ENCODE measurements at regions not wholly inside any gene's neighbourhood (a gene's known extent, or its start where the extent isn't known, plus 50 kb on each side); places are given as distances from the start of the nearest gene placed in this dataset.

- DNase-seq (ENCODE audit: low spot score) = no peak
- BruUV-seq (replicated peaks) = no TSS peak
- H2AFZ ChIP-seq (ENCODE audit: low read length) = no peak overlapping the region
- intact Hi-C loops (cut with micrococcal nuclease; ENCODE audit: unreplicated experiment) = no loop called here
- POLR2A ChIA-PET = no interaction called here
- H3K9me3 ChIP-seq (ENCODE audit: low read length) = no peaks in the 10 kb centered on the region
- H3K4me1 ChIP-seq (ENCODE audit: insufficient read depth, low read length, poor library complexity, severe bottlenecking) = no peaks in the 10 kb centered on the region
- TF ChIP-seq, protein P1, sequence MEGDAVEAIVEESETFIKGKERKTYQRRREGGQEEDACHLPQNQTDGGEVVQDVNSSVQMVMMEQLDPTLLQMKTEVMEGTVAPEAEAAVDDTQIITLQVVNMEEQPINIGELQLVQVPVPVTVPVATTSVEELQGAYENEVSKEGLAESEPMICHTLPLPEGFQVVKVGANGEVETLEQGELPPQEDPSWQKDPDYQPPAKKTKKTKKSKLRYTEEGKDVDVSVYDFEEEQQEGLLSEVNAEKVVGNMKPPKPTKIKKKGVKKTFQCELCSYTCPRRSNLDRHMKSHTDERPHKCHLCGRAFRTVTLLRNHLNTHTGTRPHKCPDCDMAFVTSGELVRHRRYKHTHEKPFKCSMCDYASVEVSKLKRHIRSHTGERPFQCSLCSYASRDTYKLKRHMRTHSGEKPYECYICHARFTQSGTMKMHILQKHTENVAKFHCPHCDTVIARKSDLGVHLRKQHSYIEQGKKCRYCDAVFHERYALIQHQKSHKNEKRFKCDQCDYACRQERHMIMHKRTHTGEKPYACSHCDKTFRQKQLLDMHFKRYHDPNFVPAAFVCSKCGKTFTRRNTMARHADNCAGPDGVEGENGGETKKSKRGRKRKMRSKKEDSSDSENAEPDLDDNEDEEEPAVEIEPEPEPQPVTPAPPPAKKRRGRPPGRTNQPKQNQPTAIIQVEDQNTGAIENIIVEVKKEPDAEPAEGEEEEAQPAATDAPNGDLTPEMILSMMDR (conservative IDR thresholded peaks at IDR 0.05; ENCODE audit: low read length) = no peak
- no peak for TF ChIP-seq EZH2phosphoT487 (IDR thresholded peaks at IDR 0.05; ENCODE audit: borderline replicate concordance, low read depth, low read length)
- no peak overlapping the region for H3K4me3 ChIP-seq (ENCODE audit: low read depth, low read length, poor library complexity, severe bottlenecking)
- CTCF ChIA-PET (ENCODE audit: unreplicated experiment) = no interaction called here
- H3K27ac ChIP-seq (ENCODE audit: low read depth, low read length, poor library complexity, severe bottlenecking) = no peak overlapping the region
- no peaks in the 10 kb centered on the region for H3K36me3 ChIP-seq (ENCODE audit: insufficient read depth, low read length)
- H3K79me2 ChIP-seq (ENCODE audit: insufficient read depth, low read depth, low read length) = no peaks in the 10 kb centered on the region
- H3K4me2 ChIP-seq (ENCODE audit: low read length) = no peak overlapping the region
- no peaks in the 10 kb centered on the region for H3K9me2 ChIP-seq (ENCODE audit: insufficient read depth, low read length)
- H4K20me1 ChIP-seq (ENCODE audit: insufficient read depth, low read length) = no peaks in the 10 kb centered on the region
Measured at GRCh38 chr13:60936281-60936680, 479.4 kb downstream of the PCDH20 start.

GRCh38 chr13:60933638-60934037 lies 482.0 kb downstream of the PCDH20 start:
- Histone ChIP-seq H3K4me3 (ENCODE audit: low read depth, low read length, poor library complexity, severe bottlenecking) (no peak overlapping the region), H3K9me3 (ENCODE audit: low read length) (no peaks in the 10 kb centered on the region), H2AFZ (ENCODE audit: low read length) (no peak overlapping the region), H3K36me3 (ENCODE audit: insufficient read depth, low read length) (no peaks in the 10 kb centered on the region), H4K20me1 (ENCODE audit: insufficient read depth, low read length) (no peaks in the 10 kb centered on the region), H3K4me1 (ENCODE audit: insufficient read depth, low read length, poor library complexity, severe bottlenecking) (no peaks in the 10 kb centered on the region), H3K27ac (ENCODE audit: low read depth, low read length, poor library complexity, severe bottlenecking) (no peak overlapping the region), H3K79me2 (ENCODE audit: insufficient read depth, low read depth, low read length) (no peaks in the 10 kb centered on the region), H3K4me2 (ENCODE audit: low read length) (no peak overlapping the region), H3K9me2 (ENCODE audit: insufficient read depth, low read length) (no peaks in the 10 kb centered on the region)
- CTCF ChIA-PET (ENCODE audit: unreplicated experiment) = no interaction called here
- POLR2A ChIA-PET = no interaction called here
- no TSS peak for BruUV-seq (replicated peaks)
- no peak for DNase-seq (ENCODE audit: low spot score)
- intact Hi-C loops (cut with micrococcal nuclease; ENCODE audit: unreplicated experiment) = no loop called here
- TF ChIP-seq, protein P1 (conservative IDR thresholded peaks at IDR 0.05; ENCODE audit: low read length) = no peak
- no peak for TF ChIP-seq EZH2phosphoT487 (IDR thresholded peaks at IDR 0.05; ENCODE audit: borderline replicate concordance, low read depth, low read length)

DNA sequence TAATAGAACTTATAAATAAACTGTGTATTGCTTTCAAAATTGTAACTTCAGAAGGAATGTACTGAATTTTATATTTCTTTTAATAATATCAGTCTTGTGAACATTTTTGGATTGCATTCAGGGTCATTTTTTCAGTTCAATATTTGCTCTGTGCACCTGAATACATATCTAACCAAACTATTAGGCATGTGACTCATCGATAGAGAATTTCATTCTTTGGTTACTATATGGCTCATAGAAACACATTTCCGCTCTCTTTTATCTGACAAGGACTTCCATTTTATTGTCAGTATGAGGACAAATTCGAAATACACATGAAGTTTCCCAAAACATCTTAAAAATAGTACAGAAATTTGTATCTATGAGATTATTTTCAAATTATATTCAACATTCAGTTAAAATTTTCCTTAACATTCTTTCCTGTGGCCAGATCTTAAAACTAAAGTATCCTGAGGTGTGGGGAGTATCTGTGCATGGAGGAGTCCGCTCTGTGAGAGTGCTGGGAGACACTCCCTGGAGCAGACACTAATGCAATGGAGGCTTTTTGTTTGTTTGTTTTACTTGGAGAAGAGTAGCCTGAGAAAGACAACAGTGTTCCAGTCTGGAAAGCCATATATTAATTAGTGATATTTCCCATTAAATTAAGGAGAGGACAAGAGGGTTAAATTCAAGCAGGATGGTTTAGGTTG lies 483.6 kb downstream of the PCDH20 start:
- Histone ChIP-seq H3K79me2 (ENCODE audit: insufficient read depth, low read depth, low read length) (no peaks in the 10 kb centered on the region), H3K27ac (ENCODE audit: low read depth, low read length, poor library complexity, severe bottlenecking) (no peak overlapping the region), H3K36me3 (ENCODE audit: insufficient read depth, low read length) (no peaks in the 10 kb centered on the region), H3K4me3 (ENCODE audit: low read depth, low read length, poor library complexity, severe bottlenecking) (no peak overlapping the region), H4K20me1 (ENCODE audit: insufficient read depth, low read length) (no peaks in the 10 kb centered on the region), H2AFZ (ENCODE audit: low read length) (no peak overlapping the region), H3K9me3 (ENCODE audit: low read length) (no peaks in the 10 kb centered on the region), H3K4me1 (ENCODE audit: insufficient read depth, low read length, poor library complexity, severe bottlenecking) (no peaks in the 10 kb centered on the region), H3K9me2 (ENCODE audit: insufficient read depth, low read length) (no peaks in the 10 kb centered on the region), H3K4me2 (ENCODE audit: low read length) (no peak overlapping the region)
- POLR2A ChIA-PET = no interaction called here
- CTCF ChIA-PET (ENCODE audit: unreplicated experiment) = no interaction called here
- intact Hi-C loops (cut with micrococcal nuclease; ENCODE audit: unreplicated experiment) = no loop called here
- no peak for TF ChIP-seq EZH2phosphoT487 (IDR thresholded peaks at IDR 0.05; ENCODE audit: borderline replicate concordance, low read depth, low read length)
- TF ChIP-seq, protein P1 (conservative IDR thresholded peaks at IDR 0.05; ENCODE audit: low read length) = no peak
- no TSS peak for BruUV-seq (replicated peaks)
- no peak for DNase-seq (ENCODE audit: low spot score)
